DND-41 (cell line): ENCODE measurements at regions not wholly inside any gene's neighbourhood (a gene's known extent, or its start where the extent isn't known, plus 50 kb on each side); places are given as distances from the start of the nearest gene placed in this dataset.

Experiments
- ATAC-seq: fragments of 200-7000 bp; cut with Tn5 transposase; 3 replicates; pipeline ENCODE4 v1.9.1; 2021; ENCODE audit warnings: low read depth; ENCODE audit not compliant: insufficient read depth
- DNase-seq: peaks from one replicate; pipeline ENCODE4 v3.0.0-alpha.2; 2020
- H2AFZ ChIP-seq: 2 replicates; pipeline ENCODE4 v1.6.0; 2012; ENCODE audit warnings: low read depth, low read length
- H3K27ac ChIP-seq: 2 replicates; pipeline ENCODE4 v1.5.1; 2012; ENCODE audit warnings: low read length, inconsistent platforms
- H3K27me3 ChIP-seq: fragments of 200-600 bp; sonication (generic); 2 replicates; pipeline ENCODE4 v1.6.0; 2012; ENCODE audit warnings: low read length, mild to moderate bottlenecking, inconsistent platforms; ENCODE audit not compliant: insufficient read depth, poor library complexity
- H3K36me3 ChIP-seq: 2 replicates; pipeline ENCODE4 v1.5.1; 2012; ENCODE audit warnings: low read length, inconsistent platforms; ENCODE audit not compliant: insufficient read depth
- H3K4me1 ChIP-seq: 2 replicates; pipeline ENCODE4 v1.5.1; 2012; ENCODE audit warnings: mild to moderate bottlenecking, low read length; ENCODE audit not compliant: insufficient read depth
- H3K4me2 ChIP-seq: 2 replicates; pipeline ENCODE4 v1.6.0; 2012; ENCODE audit warnings: mild to moderate bottlenecking, moderate library complexity, low read length, inconsistent platforms; ENCODE audit not compliant: insufficient read depth
- H3K4me3 ChIP-seq, 2 experiments: fragments of 200-600 bp in 1 of 2; shearing (Covaris generic) in 1 of 2; 2 replicates each; pipeline ENCODE4 v1.5.1; 2012 to 2016; ENCODE audit warnings: inconsistent platforms in 2 of 2, low read length in 2 of 2, mild to moderate bottlenecking in 2 of 2, low read depth in 1 of 2, moderate library complexity in 1 of 2
- H3K79me2 ChIP-seq: 2 replicates; pipeline ENCODE4 v1.6.0; 2012; ENCODE audit warnings: low read length, inconsistent platforms; ENCODE audit not compliant: insufficient read depth
- H3K9ac ChIP-seq: 2 replicates; pipeline ENCODE4 v1.6.0; 2012; ENCODE audit warnings: low read depth, mild to moderate bottlenecking, inconsistent platforms, low read length, moderate library complexity
- H3K9me3 ChIP-seq: 2 replicates; pipeline ENCODE4 v1.5.1; 2012; ENCODE audit warnings: low read length, moderate library complexity, mild to moderate bottlenecking, inconsistent platforms; ENCODE audit not compliant: insufficient read depth, severe bottlenecking
- H4K20me1 ChIP-seq: 2 replicates; pipeline ENCODE4 v1.6.0; 2012; ENCODE audit warnings: low read length; ENCODE audit not compliant: insufficient read depth
- CTCF ChIP-seq: IDR thresholded peaks from 2 replicates; pipeline ENCODE4 v1.5.1; 2012; ENCODE audit warnings: borderline replicate concordance, low read length, moderate library complexity, mild to moderate bottlenecking; ENCODE audit not compliant: poor library complexity, severe bottlenecking; ENCODE audit errors: extremely low read depth
- EZH2 ChIP-seq: IDR thresholded peaks from 3 replicates; pipeline ENCODE4 v1.6.1; 2012; ENCODE audit warnings: borderline replicate concordance, low read depth, mild to moderate bottlenecking, moderate library complexity, low read length, inconsistent platforms; ENCODE audit not compliant: severe bottlenecking

- Histone ChIP-seq H2AFZ (no peak overlapping the region), H3K4me3 (no peak overlapping the region), H3K4me1 (no peaks in the 10 kb centered on the region), H3K27ac (no peak overlapping the region), H3K9ac (no peak overlapping the region), H3K4me2 (no peak overlapping the region), H3K79me2 (no peaks in the 10 kb centered on the region), H3K36me3 (no peaks in the 10 kb centered on the region), H3K27me3 (no peaks in the 10 kb centered on the region), H3K9me3 (no peaks in the 10 kb centered on the region), H4K20me1 (no peaks in the 10 kb centered on the region)
- TF ChIP-seq CTCF = no peak
- DNase-seq (no peak), ATAC-seq (no peak)
These were observed 187.5 kb downstream of the AHR start for GRCh38 chr7:17485904-17486303.

- Histone ChIP-seq H4K20me1 (no peaks in the 10 kb centered on the region), H3K9me3 (no peaks in the 10 kb centered on the region), H3K4me3 (no peak overlapping the region), H3K4me1 (no peaks in the 10 kb centered on the region), H3K79me2 (no peaks in the 10 kb centered on the region), H2AFZ (no peak overlapping the region), H3K36me3 (no peaks in the 10 kb centered on the region), H3K9ac (no peak overlapping the region), H3K27me3 (no peaks in the 10 kb centered on the region), H3K27ac (no peak overlapping the region), H3K4me2 (no peak overlapping the region)
- DNase-seq (no peak), ATAC-seq (no peak)
- TF ChIP-seq EZH2 = no peak
- no peak for TF ChIP-seq CTCF
These were observed 188.4 kb downstream of the AHR start for GRCh38 chr7:17486835-17487234.

GRCh38 chr7:17487343-17487742 is 188.9 kb downstream of the AHR start:
- Histone ChIP-seq H3K4me1 (no peaks in the 10 kb centered on the region), H3K27ac (no peak overlapping the region), H3K4me2 (no peak overlapping the region), H2AFZ (no peak overlapping the region), H3K4me3 (no peak overlapping the region), H3K9me3 (no peaks in the 10 kb centered on the region), H3K79me2 (no peaks in the 10 kb centered on the region), H3K9ac (no peak overlapping the region), H3K36me3 (no peaks in the 10 kb centered on the region), H4K20me1 (no peaks in the 10 kb centered on the region), H3K27me3 (no peaks in the 10 kb centered on the region)
- no peak for ATAC-seq
- DNase-seq = no peak
- TF ChIP-seq CTCF (no peak), EZH2 (no peak)

GRCh38 chr7:17488829-17489228 is 190.4 kb downstream of the AHR start:
- Histone ChIP-seq H3K9me3 (no peaks in the 10 kb centered on the region), H3K79me2 (no peaks in the 10 kb centered on the region), H4K20me1 (no peaks in the 10 kb centered on the region), H3K4me1 (no peaks in the 10 kb centered on the region), H3K27ac (no peak overlapping the region), H3K36me3 (no peaks in the 10 kb centered on the region), H3K4me3 (no peak overlapping the region), H3K9ac (no peak overlapping the region), H2AFZ (no peak overlapping the region), H3K27me3 (no peaks in the 10 kb centered on the region), H3K4me2 (no peak overlapping the region)
- ATAC-seq (no peak), DNase-seq (no peak)
- no peak for TF ChIP-seq CTCF
- no peak for TF ChIP-seq EZH2
